Esophagus squamous epithelium (tissue), 4 donors: ENCODE measurements at regions not wholly inside any gene's neighbourhood (a gene's known extent, or its start where the extent isn't known, plus 50 kb on each side); places are given as distances from the start of the nearest gene placed in this dataset.

Experiments
- POLR2A ChIP-seq, 4 donors: fragments of 450-650 bp; IDR thresholded peaks; one replicate each; pipeline ENCODE4 v1.6.1; 2017; ENCODE audit warnings: antibody characterized with exemption in 4 of 4, mild to moderate bottlenecking in 4 of 4, moderate library complexity in 3 of 4
- TF ChIP-seq, protein P1 (sequence below), 6 experiments: fragments of 450-650 bp in 4 of 6; fragments of 200-600 bp in 2 of 6; sonication (generic) in 2 of 6; IDR thresholded peaks; one replicate each; pipeline ENCODE4 v1.5.1; 2016 to 2019; ENCODE audit warnings: antibody characterized with exemption in 6 of 6, mild to moderate bottlenecking in 4 of 6, moderate library complexity in 4 of 6

DNA sequence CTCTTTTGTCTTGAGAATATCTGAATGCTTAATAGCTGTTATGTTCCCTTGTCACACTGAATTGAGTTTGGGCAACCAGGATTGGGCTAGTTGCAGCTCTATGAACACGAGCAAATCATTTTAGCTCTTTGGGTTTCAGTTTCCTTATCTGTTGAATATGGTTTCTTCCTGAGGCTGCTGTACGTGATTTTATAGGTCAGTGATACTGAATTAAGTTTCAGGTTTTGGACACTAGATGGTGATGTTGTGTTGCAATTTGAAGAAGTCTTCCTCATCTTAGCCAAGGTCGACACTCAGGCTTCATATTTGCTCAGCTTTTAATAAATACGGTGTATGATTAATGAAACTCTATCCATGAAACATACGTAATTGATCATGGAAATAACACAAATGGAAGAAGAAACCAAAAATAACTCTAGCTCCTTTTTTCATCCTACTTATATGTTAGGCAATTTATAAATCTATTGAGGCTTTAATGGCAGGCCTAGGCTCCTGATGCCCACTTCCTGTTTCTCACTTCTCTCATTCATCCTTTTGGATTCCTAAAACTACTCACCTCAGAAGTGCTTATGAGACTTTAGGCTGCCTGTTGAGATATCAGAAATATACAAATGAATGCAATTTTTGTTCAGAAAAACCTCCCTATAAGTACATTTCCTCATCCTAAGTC is 354.1 kb upstream of the MAP3K7 start:
- TF ChIP-seq, protein P1, sequence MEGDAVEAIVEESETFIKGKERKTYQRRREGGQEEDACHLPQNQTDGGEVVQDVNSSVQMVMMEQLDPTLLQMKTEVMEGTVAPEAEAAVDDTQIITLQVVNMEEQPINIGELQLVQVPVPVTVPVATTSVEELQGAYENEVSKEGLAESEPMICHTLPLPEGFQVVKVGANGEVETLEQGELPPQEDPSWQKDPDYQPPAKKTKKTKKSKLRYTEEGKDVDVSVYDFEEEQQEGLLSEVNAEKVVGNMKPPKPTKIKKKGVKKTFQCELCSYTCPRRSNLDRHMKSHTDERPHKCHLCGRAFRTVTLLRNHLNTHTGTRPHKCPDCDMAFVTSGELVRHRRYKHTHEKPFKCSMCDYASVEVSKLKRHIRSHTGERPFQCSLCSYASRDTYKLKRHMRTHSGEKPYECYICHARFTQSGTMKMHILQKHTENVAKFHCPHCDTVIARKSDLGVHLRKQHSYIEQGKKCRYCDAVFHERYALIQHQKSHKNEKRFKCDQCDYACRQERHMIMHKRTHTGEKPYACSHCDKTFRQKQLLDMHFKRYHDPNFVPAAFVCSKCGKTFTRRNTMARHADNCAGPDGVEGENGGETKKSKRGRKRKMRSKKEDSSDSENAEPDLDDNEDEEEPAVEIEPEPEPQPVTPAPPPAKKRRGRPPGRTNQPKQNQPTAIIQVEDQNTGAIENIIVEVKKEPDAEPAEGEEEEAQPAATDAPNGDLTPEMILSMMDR (IDR thresholded peaks at IDR 0.05), result peak; percentile 28 to 69 (median 51)
- TF ChIP-seq POLR2A (IDR thresholded peaks at IDR 0.05), result no peak
